ENCODE measurements at regions not wholly inside any gene's neighbourhood (a gene's known extent, or its start where the extent isn't known, plus 50 kb on each side); places are given as distances from the start of the nearest gene placed in this dataset.

DNA sequence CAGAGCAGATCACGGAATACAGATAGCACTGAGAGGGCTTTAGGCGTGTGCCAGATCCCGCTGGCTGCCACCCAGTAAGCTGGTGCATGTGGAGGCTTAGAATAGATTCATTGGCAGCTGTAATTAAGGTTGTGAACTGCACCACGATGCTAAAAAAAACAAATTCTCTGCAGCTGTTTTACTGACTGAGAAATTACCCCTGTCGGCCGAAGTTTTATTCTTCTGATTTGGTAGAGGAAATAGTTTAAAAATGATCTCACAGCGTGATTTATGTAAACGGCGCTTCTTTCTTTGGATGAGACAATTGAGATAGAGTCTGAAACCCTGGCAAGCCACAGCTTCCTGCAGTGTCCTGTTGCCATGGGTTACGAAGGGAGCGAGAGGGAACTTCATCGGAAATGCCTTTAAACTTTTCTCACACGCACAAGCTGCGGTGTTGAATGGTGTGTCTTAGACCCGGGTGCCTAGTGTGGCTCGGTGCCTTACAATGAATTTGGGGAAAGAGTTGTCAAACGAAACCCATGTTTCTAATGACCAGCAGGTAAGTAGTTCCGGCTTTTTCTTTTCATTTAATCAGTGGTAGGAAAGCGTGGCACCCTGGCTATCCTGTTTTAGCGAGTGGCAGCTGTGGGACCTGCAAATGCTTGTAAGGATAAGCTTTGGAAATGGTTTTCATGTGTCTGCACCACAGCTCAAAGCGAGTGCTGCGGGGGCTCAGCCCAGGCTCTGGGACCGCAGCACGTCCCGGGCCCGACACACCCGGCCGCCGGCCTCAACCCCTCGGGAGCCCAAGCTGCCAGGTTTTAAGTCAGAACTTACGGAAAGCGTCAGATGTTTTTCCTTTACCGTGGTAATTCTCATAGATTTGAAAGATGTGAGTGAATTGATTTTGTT is 71.7 kb upstream of the HGFAC start:
- TF ChIP-seq, protein P1, sequence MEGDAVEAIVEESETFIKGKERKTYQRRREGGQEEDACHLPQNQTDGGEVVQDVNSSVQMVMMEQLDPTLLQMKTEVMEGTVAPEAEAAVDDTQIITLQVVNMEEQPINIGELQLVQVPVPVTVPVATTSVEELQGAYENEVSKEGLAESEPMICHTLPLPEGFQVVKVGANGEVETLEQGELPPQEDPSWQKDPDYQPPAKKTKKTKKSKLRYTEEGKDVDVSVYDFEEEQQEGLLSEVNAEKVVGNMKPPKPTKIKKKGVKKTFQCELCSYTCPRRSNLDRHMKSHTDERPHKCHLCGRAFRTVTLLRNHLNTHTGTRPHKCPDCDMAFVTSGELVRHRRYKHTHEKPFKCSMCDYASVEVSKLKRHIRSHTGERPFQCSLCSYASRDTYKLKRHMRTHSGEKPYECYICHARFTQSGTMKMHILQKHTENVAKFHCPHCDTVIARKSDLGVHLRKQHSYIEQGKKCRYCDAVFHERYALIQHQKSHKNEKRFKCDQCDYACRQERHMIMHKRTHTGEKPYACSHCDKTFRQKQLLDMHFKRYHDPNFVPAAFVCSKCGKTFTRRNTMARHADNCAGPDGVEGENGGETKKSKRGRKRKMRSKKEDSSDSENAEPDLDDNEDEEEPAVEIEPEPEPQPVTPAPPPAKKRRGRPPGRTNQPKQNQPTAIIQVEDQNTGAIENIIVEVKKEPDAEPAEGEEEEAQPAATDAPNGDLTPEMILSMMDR (IDR thresholded peaks at IDR 0.05), result no peak
- TF ChIP-seq POLR2A (IDR thresholded peaks at IDR 0.05), result no peak

Measured in lower leg skin (tissue), 3 donors.